GM12878 (cell line): ENCODE measurements at regions not wholly inside any gene's neighbourhood (a gene's known extent, or its start where the extent isn't known, plus 50 kb on each side); places are given as distances from the start of the nearest gene placed in this dataset.

Experiments used
- ATAC-seq: fragments of 200-7000 bp; cut with Tn5 transposase; 3 replicates; pipeline ENCODE4 v1.9.1; 2020; ENCODE audit warnings: mild to moderate bottlenecking, moderate library complexity
- BruUV-seq: library from RNA; stranded (reverse); fragments of 400-500 nt; replicated peaks from 2 replicates; lab custom pipeline; 2021; lab: Mats Ljungman, UMichigan
- CTCF ChIA-PET: fragments of 300-600 bp; sonication (Branson Sonifier 250); formaldehyde crosslinking; extraction: SDS; loops from one replicate; lab custom pipeline; 2021; ENCODE audit warnings: inconsistent platforms; lab: Yijun Ruan, JAX
- POLR2A ChIA-PET: fragments of 350-600 bp; formaldehyde crosslinking; extraction: SDS; loops from one replicate; lab custom pipeline; 2021; ENCODE audit warnings: inconsistent platforms; lab: Charles Lee
- RAD21 ChIA-PET: fragments of 300-600 bp; sonication (Branson Sonifier 250); formaldehyde crosslinking; loops from one replicate; lab custom pipeline; 2023; ENCODE audit warnings: antibody characterized with exemption; ENCODE audit not compliant: unreplicated experiment; lab: Charles Lee
- SMC1A ChIA-PET: fragments of 300-600 bp; sonication (Branson Sonifier 250); formaldehyde crosslinking; loops from one replicate; lab custom pipeline; 2023; ENCODE audit not compliant: unreplicated experiment, uncharacterized antibody; lab: Charles Lee
- DNase-seq: peaks from one replicate; pipeline ENCODE4 v3.0.0-alpha.2; 2011; ENCODE audit warnings: low read depth, low spot score
- FAIRE-seq: peaks from 3 replicates; lab custom pipeline; 2011; peaks lifted over from hg19 to GRCh38; lab: Jason Lieb, UNC
- H2AFZ ChIP-seq: 2 replicates; pipeline ENCODE4 v1.6.0; 2011; ENCODE audit warnings: low read depth, low read length, control low read depth; ENCODE audit not compliant: control insufficient read depth
- H3K27ac ChIP-seq: 2 replicates; pipeline ENCODE4 v1.5.1; 2011; ENCODE audit warnings: control low read depth; ENCODE audit not compliant: control insufficient read depth, insufficient read depth
- H3K27me3 ChIP-seq, 2 experiments: replicated peaks in 1 of 2; 2 replicates each; pipeline versions ENCODE4 v1.6.0 to v1.6.1; 2011; ENCODE audit warnings: low read length in 1 of 2; ENCODE audit not compliant: control insufficient read depth in 2 of 2, insufficient read depth in 2 of 2
- H3K36me3 ChIP-seq, 2 experiments: 2 replicates each; pipeline ENCODE4 v1.5.1; 2011; ENCODE audit warnings: low read length in 1 of 2; ENCODE audit not compliant: control insufficient read depth in 2 of 2, insufficient read depth in 2 of 2
- H3K4me1 ChIP-seq: 2 replicates; pipeline ENCODE4 v1.6.1; 2011; ENCODE audit warnings: mild to moderate bottlenecking, low read length, moderate library complexity, mixed read lengths; ENCODE audit not compliant: control insufficient read depth, insufficient read depth
- H3K4me2 ChIP-seq: 2 replicates; pipeline ENCODE4 v1.6.0; 2011; ENCODE audit warnings: control low read depth; ENCODE audit not compliant: control insufficient read depth, insufficient read depth
- H3K4me3 ChIP-seq: fragments of 200-600 bp; sonication (generic); 2 replicates; pipeline ENCODE4 v1.5.1; 2016
- H3K79me2 ChIP-seq: 2 replicates; pipeline ENCODE4 v1.6.0; 2011; ENCODE audit warnings: low read length; ENCODE audit not compliant: control insufficient read depth, insufficient read depth
- H3K9ac ChIP-seq: 2 replicates; pipeline ENCODE4 v1.8.0; 2011; ENCODE audit warnings: low read length, control low read depth, mixed read lengths; ENCODE audit not compliant: control insufficient read depth, insufficient read depth
- H3K9me3 ChIP-seq: replicated peaks from 3 replicates; pipeline ENCODE4 v1.5.1; 2011; ENCODE audit warnings: mild to moderate bottlenecking, low read length; ENCODE audit not compliant: control insufficient read depth, insufficient read depth
- H4K20me1 ChIP-seq: 2 replicates; pipeline ENCODE4 v1.6.0; 2011; ENCODE audit not compliant: control insufficient read depth, insufficient read depth
- BHLHE40 ChIP-seq, 2 experiments: fragments of 450-650 bp in 1 of 2; IDR thresholded peaks; 2 replicates each; pipeline ENCODE4 v1.6.1; 2011 to 2017; ENCODE audit warnings: low read depth in 2 of 2, borderline replicate concordance in 1 of 2, improper control_type of control experiment in 1 of 2, low read length in 1 of 2, mild to moderate bottlenecking in 1 of 2
- NFIC ChIP-seq: IDR thresholded peaks from 2 replicates; pipeline ENCODE4 v1.6.1; 2012; ENCODE audit warnings: low read depth, mild to moderate bottlenecking, inconsistent platforms, low read length, moderate library complexity
- TBL1XR1 ChIP-seq: IDR thresholded peaks from 2 replicates; pipeline ENCODE4 v1.6.1; 2012; ENCODE audit warnings: low read depth, low read length, improper control_type of control experiment
- WGBS: methylation state at CpG from one replicate; pipeline ENCODE4 v1.1.6; 2016; ENCODE audit warnings: low lambda C conversion rate; ENCODE audit not compliant: insufficient replicate concordance, insufficient coverage; ENCODE audit errors: missing lambda C conversion rate; 5-methylcytosine and 5-hydroxymethylcytosine counted together
- in situ Hi-C: fragments of 300-500 bp; cut with MboI; formaldehyde crosslinking; loops from 9 replicates; pipeline ENCODE4 v1.14.3; 2018; ENCODE audit warnings: mixed read lengths
- intact Hi-C: fragments of 100-400 bp; cut with micrococcal nuclease; formaldehyde crosslinking; loops from one replicate; pipeline ENCODE4 v1.14.2; 2022; ENCODE audit not compliant: unreplicated experiment

DNA sequence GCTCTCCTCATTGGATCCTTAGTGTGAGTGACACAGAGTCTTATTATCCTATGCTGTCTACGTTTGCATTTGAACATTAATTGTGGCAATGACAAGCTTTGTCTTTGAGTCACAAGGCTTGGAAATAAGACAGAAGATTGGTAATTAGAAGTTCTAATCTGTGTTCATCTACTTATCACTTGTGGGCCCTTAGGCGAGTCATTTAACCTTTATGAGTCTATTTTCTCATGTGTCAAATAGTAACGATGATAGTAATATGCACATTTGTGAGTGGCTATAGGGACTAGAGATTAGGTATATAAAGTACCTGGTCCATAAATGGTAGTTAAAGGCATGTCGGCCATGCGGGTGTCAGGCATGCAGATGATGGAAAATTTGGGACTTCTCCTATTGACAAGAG, 105.6 kb upstream of the NABP1 start:
- Histone ChIP-seq H3K9me3 (no peaks in the 10 kb centered on the region), H3K27ac (no peak overlapping the region)
- CTCF ChIA-PET = interaction anchor here (0.6 to 2.2 kb wide), 6 partner anchors 35 to 124 kb away, joined by 3 to 9 read pairs (median 6); no protein-coding TSS in a partner anchor
- in situ Hi-C loops = no loop called here
- 75% methylated on average over 5 of the region's 5 CpGs for WGBS
- TF ChIP-seq BHLHE40 (IDR thresholded peaks at IDR 0.05; ENCODE audit: borderline replicate concordance in 1 of 2, low read depth in 2 of 2, low read length in 1 of 2) = no peak
- TF ChIP-seq NFIC = no peak
- TF ChIP-seq, all 136 proteins: peak for 0
- Histone ChIP-seq H2AFZ (no peak overlapping the region), H4K20me1 (no peaks in the 10 kb centered on the region), H3K36me3 (no peaks in the 10 kb centered on the region), H3K4me3 (no peak overlapping the region), H3K79me2 (no peaks in the 10 kb centered on the region), H3K4me2 (no peak overlapping the region), H3K9ac (no peak overlapping the region), H3K4me1 (peaks cover 10% of the 10 kb centered on the region), H3K27me3 (no peaks in the 10 kb centered on the region)
- ATAC-seq (no peak), DNase-seq (no peak), FAIRE-seq (no peak)
- ChIA-PET RAD21 (interaction anchor here (0.8 to 1.1 kb wide), 3 partner anchors 9 to 112 kb away, joined by 3 read pairs; no protein-coding TSS in a partner anchor), POLR2A (no interaction called here), SMC1A (interaction anchor here (1.0 to 2.2 kb wide), 7 partner anchors 15 to 125 kb away, joined by 3 to 13 read pairs (median 5); no protein-coding TSS in a partner anchor)
- intact Hi-C loops = loop anchor here (5.0 kb wide), 1 partner anchor 45 kb away; no protein-coding TSS in a partner anchor
- no TSS peak for BruUV-seq

DNA sequence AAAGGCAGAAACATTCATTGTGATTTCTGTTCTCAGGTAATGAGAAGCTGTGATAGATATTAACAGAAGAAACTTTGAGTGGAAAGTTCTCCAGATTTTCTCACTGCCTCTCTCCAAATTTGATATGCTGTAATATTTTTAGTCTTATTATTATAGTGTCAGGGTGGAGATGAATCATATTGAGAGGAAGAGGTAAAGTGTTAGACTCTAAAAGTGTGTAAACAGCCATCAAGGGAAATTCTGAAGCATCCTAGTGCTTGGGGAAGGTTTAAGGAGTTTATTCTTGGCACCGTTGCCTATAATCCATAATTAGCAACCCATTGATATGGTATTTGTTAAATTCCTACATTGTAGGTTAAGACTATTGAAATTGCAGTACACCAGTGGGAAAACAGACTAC, 104.7 kb upstream of the NABP1 start:
- SMC1A ChIA-PET = interaction anchor here (0.9 to 2.4 kb wide), 5 partner anchors 16 to 589 kb away, joined by 3 to 7 read pairs (median 5); no protein-coding TSS in a partner anchor
- no peaks in the 10 kb centered on the region for H3K27me3 ChIP-seq
- H3K4me3 ChIP-seq = no peak overlapping the region
- no peaks in the 10 kb centered on the region for H3K9me3 ChIP-seq
- RAD21 ChIA-PET = no interaction called here
- in situ Hi-C loops = no loop called here
- DNase-seq = no peak
- WGBS = 0% methylated on average over 1 of the region's 1 CpG
- H4K20me1 ChIP-seq = no peaks in the 10 kb centered on the region
- no TSS peak for BruUV-seq
- H3K4me1 ChIP-seq = peaks cover 10% of the 10 kb centered on the region
- no peak for ATAC-seq
- CTCF ChIA-PET = interaction anchor here (0.8 to 1.3 kb wide), 6 partner anchors 8 to 590 kb away, joined by 3 to 4 read pairs (median 3); no protein-coding TSS in a partner anchor
- POLR2A ChIA-PET = interaction anchor here (1.1 kb wide), 1 partner anchor 105 kb away, joined by 3 read pairs; the partner anchor contains the start of gene NABP1
- no peak for FAIRE-seq
- no peak overlapping the region for H3K9ac ChIP-seq
- H3K4me2 ChIP-seq = no peak overlapping the region
- H3K27ac ChIP-seq = no peak overlapping the region
- H3K36me3 ChIP-seq = no peaks in the 10 kb centered on the region
- H2AFZ ChIP-seq = no peak overlapping the region
- no peaks in the 10 kb centered on the region for H3K79me2 ChIP-seq
- TF ChIP-seq TBL1XR1 = no peak
- intact Hi-C loops = loop anchor here (5.0 kb wide), 1 partner anchor 44 kb away; no protein-coding TSS in a partner anchor
